Neural cell (in vitro differentiated cells): ENCODE measurements at regions not wholly inside any gene's neighbourhood (a gene's known extent, or its start where the extent isn't known, plus 50 kb on each side); places are given as distances from the start of the nearest gene placed in this dataset.

ENCODE experiments used
- H2AFZ ChIP-seq: fragments of 200-600, 300-800 bp; sonication (generic), shearing (Covaris generic); 2 replicates; pipeline ENCODE4 v1.6.0; 2014; ENCODE audit warnings: low read depth, mild to moderate bottlenecking, antibody characterized with exemption, low read length, moderate library complexity
- H3F3A ChIP-seq: fragments of 200-600 bp; shearing (Covaris generic); 2 replicates; pipeline ENCODE4 v1.6.1; 2016; ENCODE audit warnings: mild to moderate bottlenecking, moderate library complexity, mixed read lengths, antibody characterized with exemption, low read length; ENCODE audit not compliant: insufficient read depth, poor library complexity, severe bottlenecking
- H3K27ac ChIP-seq: fragments of 200-600, 300-800 bp; sonication (generic), shearing (Covaris generic); 2 replicates; pipeline ENCODE4 v1.5.1; 2014; ENCODE audit warnings: mild to moderate bottlenecking, low read length, moderate library complexity
- H3K27me3 ChIP-seq: fragments of 300-800, 200-600 bp; sonication (generic), shearing (Covaris generic); 2 replicates; pipeline ENCODE4 v1.6.0; 2014; ENCODE audit warnings: mild to moderate bottlenecking, low read depth, low read length, moderate library complexity; ENCODE audit not compliant: insufficient read depth
- H3K36me3 ChIP-seq: fragments of 300-800, 200-600 bp; sonication (generic), shearing (Covaris generic); 2 replicates; pipeline ENCODE4 v1.5.1; 2014; ENCODE audit warnings: mild to moderate bottlenecking, antibody characterized with exemption, low read length, moderate library complexity; ENCODE audit not compliant: insufficient read depth
- H3K4me2 ChIP-seq: fragments of 300-800, 200-600 bp; sonication (generic), shearing (Covaris generic); 2 replicates; pipeline ENCODE4 v1.6.0; 2014; ENCODE audit warnings: mild to moderate bottlenecking, low read length
- H3K4me3 ChIP-seq: fragments of 300-800, 200-600 bp; sonication (generic), shearing (Covaris generic); 2 replicates; pipeline ENCODE4 v1.5.1; 2014; ENCODE audit warnings: mild to moderate bottlenecking, low read length, moderate library complexity
- H3K79me2 ChIP-seq: fragments of 200-600 bp; shearing (Covaris generic); replicated peaks from 2 replicates; pipeline ENCODE4 v1.6.0; 2014; ENCODE audit warnings: mild to moderate bottlenecking, low read length, moderate library complexity; ENCODE audit not compliant: insufficient read depth
- H3K9ac ChIP-seq: fragments of 300-800, 200-600 bp; sonication (generic), shearing (Covaris generic); 2 replicates; pipeline ENCODE4 v1.6.1; 2016; ENCODE audit warnings: mild to moderate bottlenecking, low read length, mixed read lengths
- H3K9me2 ChIP-seq: fragments of 200-600 bp; shearing (Covaris generic); 2 replicates; pipeline ENCODE4 v1.6.1; 2016; ENCODE audit warnings: mild to moderate bottlenecking, low read length, mixed read lengths; ENCODE audit not compliant: insufficient read depth
- H3K9me3 ChIP-seq: fragments of 200-600, 300-800 bp; sonication (generic), shearing (Covaris generic); 2 replicates; pipeline ENCODE4 v1.6.1; 2016; ENCODE audit warnings: mild to moderate bottlenecking, mixed run types, low read length, moderate library complexity, mixed read lengths
- H4K20me1 ChIP-seq: fragments of 200-600 bp; shearing (Covaris generic); 2 replicates; pipeline ENCODE4 v1.6.1; 2016; ENCODE audit warnings: mild to moderate bottlenecking, mixed run types; ENCODE audit not compliant: insufficient read depth
- EP300 ChIP-seq: fragments of 450-650 bp; conservative IDR thresholded peaks from 2 replicates; pipeline ENCODE4 v1.6.1; 2014; ENCODE audit warnings: antibody characterized with exemption, mild to moderate bottlenecking, moderate library complexity; ENCODE audit not compliant: poor library complexity, severe bottlenecking
- EZH2 ChIP-seq: fragments of 200-600, 300-800 bp; shearing (Covaris generic), sonication (generic); IDR thresholded peaks from 2 replicates; pipeline ENCODE4 v1.6.1; 2014; ENCODE audit warnings: antibody characterized with exemption, low read length, borderline replicate concordance, mild to moderate bottlenecking; ENCODE audit not compliant: insufficient read depth, poor library complexity, severe bottlenecking
- MXI1 ChIP-seq: fragments of 450-650 bp; conservative IDR thresholded peaks from 2 replicates; pipeline ENCODE4 v1.6.1; 2014; ENCODE audit warnings: antibody characterized with exemption, mild to moderate bottlenecking; ENCODE audit not compliant: poor library complexity, severe bottlenecking
- POLR2AphosphoS5 ChIP-seq: IDR thresholded peaks from 2 replicates; pipeline ENCODE4 v1.6.1; 2012
- RAD21 ChIP-seq: fragments of 450-650 bp; conservative IDR thresholded peaks from 2 replicates; pipeline ENCODE4 v1.6.1; 2014; ENCODE audit warnings: antibody characterized with exemption, mild to moderate bottlenecking, moderate library complexity
- SMC3 ChIP-seq: fragments of 450-650 bp; conservative IDR thresholded peaks from 2 replicates; pipeline ENCODE4 v1.6.1; 2014; ENCODE audit warnings: antibody characterized with exemption, mild to moderate bottlenecking, moderate library complexity; ENCODE audit not compliant: poor library complexity
- TAF1 ChIP-seq: IDR thresholded peaks from 2 replicates; pipeline ENCODE4 v1.6.1; 2012; ENCODE audit warnings: low read depth
- TF ChIP-seq, protein P1 (sequence below): fragments of 450-650 bp; IDR thresholded peaks from 2 replicates; pipeline ENCODE4 v1.5.1; 2014; ENCODE audit warnings: antibody characterized with exemption, mild to moderate bottlenecking, moderate library complexity; ENCODE audit not compliant: poor library complexity, severe bottlenecking
- TF ChIP-seq, protein P2 (sequence below): IDR thresholded peaks from 2 replicates; pipeline ENCODE4 v1.6.1; 2012; ENCODE audit warnings: borderline replicate concordance

DNA sequence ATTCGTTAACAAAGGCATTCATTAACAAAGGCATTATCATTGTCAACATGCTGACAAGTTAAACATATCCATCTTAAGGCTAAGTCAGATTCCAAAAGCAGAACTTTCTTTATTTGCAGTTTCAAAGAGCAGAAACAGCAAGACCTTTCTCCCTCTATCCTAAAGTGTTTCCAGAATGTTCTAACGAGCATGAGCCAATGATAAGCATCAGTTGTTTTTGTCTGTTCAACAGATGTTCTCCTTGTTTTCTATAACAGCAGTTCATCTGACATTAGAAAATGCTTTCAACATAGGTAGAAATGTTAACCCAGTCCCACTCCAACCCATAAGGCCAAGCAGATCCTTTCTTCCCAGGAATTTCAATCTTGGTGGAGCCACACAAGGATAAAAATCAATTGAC, 77.6 kb upstream of the POMGNT2 start:
- H3K27ac ChIP-seq, result no peak overlapping the region
- H3K4me2 ChIP-seq, result no peak overlapping the region
- no peak overlapping the region for H2AFZ ChIP-seq
- no peaks in the 10 kb centered on the region for H3K9me2 ChIP-seq
- no peaks in the 10 kb centered on the region for H3K36me3 ChIP-seq
- H3K79me2 ChIP-seq, result no peaks in the 10 kb centered on the region
- no peaks in the 10 kb centered on the region for H3K27me3 ChIP-seq
- H3K4me3 ChIP-seq, result no peak overlapping the region
- no peaks in the 10 kb centered on the region for H3K9me3 ChIP-seq
- no peak overlapping the region for H3K9ac ChIP-seq
- no peaks in the 10 kb centered on the region for H3F3A ChIP-seq
- TF ChIP-seq RAD21 (no peak), POLR2AphosphoS5 (no peak)
- TF ChIP-seq, protein P1, sequence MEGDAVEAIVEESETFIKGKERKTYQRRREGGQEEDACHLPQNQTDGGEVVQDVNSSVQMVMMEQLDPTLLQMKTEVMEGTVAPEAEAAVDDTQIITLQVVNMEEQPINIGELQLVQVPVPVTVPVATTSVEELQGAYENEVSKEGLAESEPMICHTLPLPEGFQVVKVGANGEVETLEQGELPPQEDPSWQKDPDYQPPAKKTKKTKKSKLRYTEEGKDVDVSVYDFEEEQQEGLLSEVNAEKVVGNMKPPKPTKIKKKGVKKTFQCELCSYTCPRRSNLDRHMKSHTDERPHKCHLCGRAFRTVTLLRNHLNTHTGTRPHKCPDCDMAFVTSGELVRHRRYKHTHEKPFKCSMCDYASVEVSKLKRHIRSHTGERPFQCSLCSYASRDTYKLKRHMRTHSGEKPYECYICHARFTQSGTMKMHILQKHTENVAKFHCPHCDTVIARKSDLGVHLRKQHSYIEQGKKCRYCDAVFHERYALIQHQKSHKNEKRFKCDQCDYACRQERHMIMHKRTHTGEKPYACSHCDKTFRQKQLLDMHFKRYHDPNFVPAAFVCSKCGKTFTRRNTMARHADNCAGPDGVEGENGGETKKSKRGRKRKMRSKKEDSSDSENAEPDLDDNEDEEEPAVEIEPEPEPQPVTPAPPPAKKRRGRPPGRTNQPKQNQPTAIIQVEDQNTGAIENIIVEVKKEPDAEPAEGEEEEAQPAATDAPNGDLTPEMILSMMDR, result no peak
- no peaks in the 10 kb centered on the region for H4K20me1 ChIP-seq

DNA sequence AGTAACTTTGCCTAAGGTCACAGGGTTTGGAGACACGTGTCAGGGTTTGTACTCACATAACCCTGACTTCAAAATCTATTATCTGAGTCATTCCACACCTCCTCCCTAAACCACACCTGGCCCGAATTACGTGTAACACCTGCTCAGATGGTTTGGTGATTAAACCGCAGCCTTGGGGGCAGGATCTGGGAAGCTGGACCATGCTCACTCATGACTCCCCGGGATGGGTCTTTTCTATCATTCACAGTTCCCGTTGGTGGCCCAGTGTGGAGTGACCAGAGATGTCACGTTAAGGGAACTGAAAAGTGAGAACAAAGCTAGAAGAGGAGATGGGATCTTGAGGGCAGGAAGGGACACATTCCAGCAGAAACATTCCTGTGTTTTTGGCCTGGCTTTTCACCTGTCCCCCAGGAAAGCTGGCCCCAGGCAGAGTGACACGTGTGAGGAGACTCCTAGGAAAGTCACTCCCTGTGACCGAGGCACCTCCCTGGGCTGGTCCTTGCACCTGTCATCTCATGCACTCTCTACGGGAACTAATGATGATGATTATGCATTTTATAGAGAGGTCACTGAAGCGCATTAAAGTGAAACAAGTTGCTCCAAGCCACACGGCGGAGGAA, 75.4 kb upstream of the POMGNT2 start:
- H3K9ac ChIP-seq, result no peak overlapping the region
- no peak overlapping the region for H3K4me2 ChIP-seq
- H3K4me3 ChIP-seq, result no peak overlapping the region
- no peaks in the 10 kb centered on the region for H3K9me3 ChIP-seq
- no peaks in the 10 kb centered on the region for H3K27me3 ChIP-seq
- TF ChIP-seq MXI1 (no peak), EZH2 (no peak), TAF1 (no peak)
- no peak overlapping the region for H2AFZ ChIP-seq
- no peaks in the 10 kb centered on the region for H3K9me2 ChIP-seq
- no peaks in the 10 kb centered on the region for H3K36me3 ChIP-seq
- no peak overlapping the region for H3K27ac ChIP-seq
- H3K79me2 ChIP-seq, result no peaks in the 10 kb centered on the region
- no peaks in the 10 kb centered on the region for H4K20me1 ChIP-seq
- no peaks in the 10 kb centered on the region for H3F3A ChIP-seq

DNA sequence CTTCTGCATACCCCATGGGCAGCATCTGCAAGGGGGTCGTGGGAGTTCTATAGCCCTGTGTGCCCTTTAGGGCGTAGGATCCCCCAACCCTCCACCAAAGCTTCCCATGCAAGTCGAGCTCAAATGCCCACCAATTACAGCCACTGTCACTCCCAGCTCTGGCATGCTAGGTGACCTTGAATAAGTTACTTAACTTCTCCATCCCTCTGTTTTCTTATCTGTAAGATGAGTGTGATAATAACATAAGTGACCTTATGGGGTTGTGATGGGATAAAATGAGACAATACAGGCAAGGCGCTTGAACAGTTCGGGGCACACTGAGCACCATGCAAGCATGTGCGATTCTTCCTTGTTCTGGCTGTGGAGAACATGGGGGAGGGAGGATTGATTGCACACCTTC, 74.8 kb upstream of the POMGNT2 start:
- Histone ChIP-seq H3K9ac (no peak overlapping the region), H3K27me3 (no peaks in the 10 kb centered on the region), H2AFZ (no peak overlapping the region), H3K79me2 (no peaks in the 10 kb centered on the region), H3F3A (no peaks in the 10 kb centered on the region), H3K27ac (no peak overlapping the region), H3K36me3 (no peaks in the 10 kb centered on the region), H3K9me3 (no peaks in the 10 kb centered on the region), H4K20me1 (no peaks in the 10 kb centered on the region), H3K4me3 (no peak overlapping the region), H3K4me2 (no peak overlapping the region), H3K9me2 (no peaks in the 10 kb centered on the region)
- TF ChIP-seq TAF1, result no peak
- TF ChIP-seq EP300, result no peak
- TF ChIP-seq SMC3, result no peak
- TF ChIP-seq POLR2AphosphoS5, result no peak
- TF ChIP-seq EZH2, result no peak
- TF ChIP-seq MXI1, result no peak
- TF ChIP-seq RAD21, result no peak
- TF ChIP-seq, protein P1, result no peak
- TF ChIP-seq, protein P2, sequence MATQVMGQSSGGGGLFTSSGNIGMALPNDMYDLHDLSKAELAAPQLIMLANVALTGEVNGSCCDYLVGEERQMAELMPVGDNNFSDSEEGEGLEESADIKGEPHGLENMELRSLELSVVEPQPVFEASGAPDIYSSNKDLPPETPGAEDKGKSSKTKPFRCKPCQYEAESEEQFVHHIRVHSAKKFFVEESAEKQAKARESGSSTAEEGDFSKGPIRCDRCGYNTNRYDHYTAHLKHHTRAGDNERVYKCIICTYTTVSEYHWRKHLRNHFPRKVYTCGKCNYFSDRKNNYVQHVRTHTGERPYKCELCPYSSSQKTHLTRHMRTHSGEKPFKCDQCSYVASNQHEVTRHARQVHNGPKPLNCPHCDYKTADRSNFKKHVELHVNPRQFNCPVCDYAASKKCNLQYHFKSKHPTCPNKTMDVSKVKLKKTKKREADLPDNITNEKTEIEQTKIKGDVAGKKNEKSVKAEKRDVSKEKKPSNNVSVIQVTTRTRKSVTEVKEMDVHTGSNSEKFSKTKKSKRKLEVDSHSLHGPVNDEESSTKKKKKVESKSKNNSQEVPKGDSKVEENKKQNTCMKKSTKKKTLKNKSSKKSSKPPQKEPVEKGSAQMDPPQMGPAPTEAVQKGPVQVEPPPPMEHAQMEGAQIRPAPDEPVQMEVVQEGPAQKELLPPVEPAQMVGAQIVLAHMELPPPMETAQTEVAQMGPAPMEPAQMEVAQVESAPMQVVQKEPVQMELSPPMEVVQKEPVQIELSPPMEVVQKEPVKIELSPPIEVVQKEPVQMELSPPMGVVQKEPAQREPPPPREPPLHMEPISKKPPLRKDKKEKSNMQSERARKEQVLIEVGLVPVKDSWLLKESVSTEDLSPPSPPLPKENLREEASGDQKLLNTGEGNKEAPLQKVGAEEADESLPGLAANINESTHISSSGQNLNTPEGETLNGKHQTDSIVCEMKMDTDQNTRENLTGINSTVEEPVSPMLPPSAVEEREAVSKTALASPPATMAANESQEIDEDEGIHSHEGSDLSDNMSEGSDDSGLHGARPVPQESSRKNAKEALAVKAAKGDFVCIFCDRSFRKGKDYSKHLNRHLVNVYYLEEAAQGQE, result no peak
